ENCODE measurements at regions not wholly inside any gene's neighbourhood (a gene's known extent, or its start where the extent isn't known, plus 50 kb on each side); places are given as distances from the start of the nearest gene placed in this dataset.

DNA sequence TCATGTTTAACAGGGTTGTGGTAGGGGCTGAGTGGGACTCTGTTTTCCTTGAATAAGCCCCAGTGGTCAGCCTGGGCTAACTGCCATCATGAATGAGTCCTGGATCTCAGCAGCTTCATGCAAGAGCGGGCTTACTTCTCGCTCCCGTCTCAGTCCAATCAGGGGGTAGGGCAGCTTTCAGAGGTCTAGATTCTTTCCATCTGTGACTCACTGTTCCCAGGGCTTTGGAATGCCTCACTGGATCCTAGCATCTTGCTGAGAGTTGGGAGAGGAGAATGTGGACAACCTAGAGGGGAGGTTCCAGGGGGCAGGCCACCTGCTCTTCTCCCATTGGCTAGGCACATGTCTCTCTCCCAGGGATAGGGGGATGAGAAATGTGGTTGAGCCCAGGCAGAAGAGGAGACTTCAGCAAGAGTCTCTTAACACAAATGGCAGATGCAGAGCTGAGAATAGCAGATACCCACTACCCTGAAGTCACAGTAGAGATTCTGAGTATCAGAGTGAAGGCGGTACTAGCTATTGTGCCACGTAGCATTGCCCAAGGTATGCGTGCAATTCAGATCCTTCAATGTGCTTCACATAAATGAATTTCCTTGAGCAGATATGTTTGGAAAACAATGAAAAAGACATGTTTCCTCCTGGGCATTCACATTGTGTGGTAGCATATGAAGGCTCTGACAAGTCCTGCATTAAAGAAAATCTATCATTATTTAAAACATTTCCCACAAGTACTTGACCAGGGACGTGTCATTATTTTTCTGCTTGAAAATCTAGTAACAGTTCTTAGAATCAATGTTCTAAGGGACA is 257.7 kb upstream of the PROK2 start:
- Histone ChIP-seq H3K27ac (ENCODE audit: low read depth, low read length, poor library complexity, severe bottlenecking) (no peak overlapping the region), H3K36me3 (ENCODE audit: insufficient read depth, low read length, poor library complexity, severe bottlenecking) (no peaks in the 10 kb centered on the region), H3K27me3 (replicated peaks; ENCODE audit: insufficient read depth, low read depth, low read length, poor library complexity) (no peaks in the 10 kb centered on the region), H3K4me1 (ENCODE audit: insufficient read depth, low read length, poor library complexity, severe bottlenecking) (no peaks in the 10 kb centered on the region), H3K4me3 (ENCODE audit: low read depth, low read length, poor library complexity, severe bottlenecking) (no peak overlapping the region), H3K9me3 (ENCODE audit: low read depth, low read length, poor library complexity, severe bottlenecking) (no peaks in the 10 kb centered on the region)
- intact Hi-C loops (cut with micrococcal nuclease; ENCODE audit: unreplicated experiment), result no loop called here
- BruUV-seq (replicated peaks), result no TSS peak
- TF ChIP-seq, protein P1, sequence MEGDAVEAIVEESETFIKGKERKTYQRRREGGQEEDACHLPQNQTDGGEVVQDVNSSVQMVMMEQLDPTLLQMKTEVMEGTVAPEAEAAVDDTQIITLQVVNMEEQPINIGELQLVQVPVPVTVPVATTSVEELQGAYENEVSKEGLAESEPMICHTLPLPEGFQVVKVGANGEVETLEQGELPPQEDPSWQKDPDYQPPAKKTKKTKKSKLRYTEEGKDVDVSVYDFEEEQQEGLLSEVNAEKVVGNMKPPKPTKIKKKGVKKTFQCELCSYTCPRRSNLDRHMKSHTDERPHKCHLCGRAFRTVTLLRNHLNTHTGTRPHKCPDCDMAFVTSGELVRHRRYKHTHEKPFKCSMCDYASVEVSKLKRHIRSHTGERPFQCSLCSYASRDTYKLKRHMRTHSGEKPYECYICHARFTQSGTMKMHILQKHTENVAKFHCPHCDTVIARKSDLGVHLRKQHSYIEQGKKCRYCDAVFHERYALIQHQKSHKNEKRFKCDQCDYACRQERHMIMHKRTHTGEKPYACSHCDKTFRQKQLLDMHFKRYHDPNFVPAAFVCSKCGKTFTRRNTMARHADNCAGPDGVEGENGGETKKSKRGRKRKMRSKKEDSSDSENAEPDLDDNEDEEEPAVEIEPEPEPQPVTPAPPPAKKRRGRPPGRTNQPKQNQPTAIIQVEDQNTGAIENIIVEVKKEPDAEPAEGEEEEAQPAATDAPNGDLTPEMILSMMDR (conservative IDR thresholded peaks at IDR 0.05; ENCODE audit: low read depth, low read length), result no peak
- no peak for TF ChIP-seq EZH2 (IDR thresholded peaks at IDR 0.05; ENCODE audit: borderline replicate concordance, low read depth, low read length, poor library complexity, severe bottlenecking)
- CTCF ChIA-PET, result no interaction called here
- no peak for DNase-seq (ENCODE audit: low spot score)
- POLR2A ChIA-PET (ENCODE audit: low non-redundant PET), result no interaction called here

DNA sequence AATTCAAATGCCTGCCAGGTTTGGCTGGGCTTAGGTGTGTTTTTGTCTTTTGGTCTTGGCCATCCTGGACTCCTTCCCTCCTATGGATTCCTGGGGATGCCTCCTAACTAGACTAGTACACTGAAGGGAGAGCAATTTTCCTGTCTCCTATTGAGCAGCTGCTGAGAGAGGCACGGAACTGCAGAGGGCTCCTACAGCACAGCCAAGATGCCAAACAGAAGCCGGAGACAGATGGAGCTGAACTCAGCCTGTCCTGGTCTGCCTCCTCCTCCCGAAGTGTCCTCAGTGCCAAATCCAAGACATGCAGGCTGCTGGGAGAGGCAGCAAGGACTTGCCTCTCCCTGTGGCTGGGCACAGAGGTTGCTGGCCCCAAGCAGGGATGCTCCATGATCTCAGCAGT is 256.6 kb upstream of the PROK2 start:
- intact Hi-C loops (cut with micrococcal nuclease; ENCODE audit: unreplicated experiment), result no loop called here
- TF ChIP-seq, protein P1 (conservative IDR thresholded peaks at IDR 0.05; ENCODE audit: low read depth, low read length), result no peak
- no peak for TF ChIP-seq EZH2 (IDR thresholded peaks at IDR 0.05; ENCODE audit: borderline replicate concordance, low read depth, low read length, poor library complexity, severe bottlenecking)
- Histone ChIP-seq H3K9me3 (ENCODE audit: low read depth, low read length, poor library complexity, severe bottlenecking) (no peaks in the 10 kb centered on the region), H3K4me3 (ENCODE audit: low read depth, low read length, poor library complexity, severe bottlenecking) (no peak overlapping the region), H3K27me3 (replicated peaks; ENCODE audit: insufficient read depth, low read depth, low read length, poor library complexity) (no peaks in the 10 kb centered on the region), H3K27ac (ENCODE audit: low read depth, low read length, poor library complexity, severe bottlenecking) (no peak overlapping the region), H3K36me3 (ENCODE audit: insufficient read depth, low read length, poor library complexity, severe bottlenecking) (no peaks in the 10 kb centered on the region), H3K4me1 (ENCODE audit: insufficient read depth, low read length, poor library complexity, severe bottlenecking) (no peaks in the 10 kb centered on the region)
- ChIA-PET POLR2A (ENCODE audit: low non-redundant PET) (no interaction called here), CTCF (no interaction called here)
- DNase-seq (ENCODE audit: low spot score), result no peak
- no TSS peak for BruUV-seq (replicated peaks)

- no TSS peak for BruUV-seq (replicated peaks)
- ChIA-PET POLR2A (ENCODE audit: low non-redundant PET) (no interaction called here), CTCF (no interaction called here)
- no peak for TF ChIP-seq EZH2 (IDR thresholded peaks at IDR 0.05; ENCODE audit: borderline replicate concordance, low read depth, low read length, poor library complexity, severe bottlenecking)
- TF ChIP-seq, protein P1 (conservative IDR thresholded peaks at IDR 0.05; ENCODE audit: low read depth, low read length), result no peak
- intact Hi-C loops (cut with micrococcal nuclease; ENCODE audit: unreplicated experiment), result no loop called here
- H3K36me3 ChIP-seq (ENCODE audit: insufficient read depth, low read length, poor library complexity, severe bottlenecking), result no peaks in the 10 kb centered on the region
- H3K27me3 ChIP-seq (replicated peaks; ENCODE audit: insufficient read depth, low read depth, low read length, poor library complexity), result no peaks in the 10 kb centered on the region
- H3K4me3 ChIP-seq (ENCODE audit: low read depth, low read length, poor library complexity, severe bottlenecking), result no peak overlapping the region
- H3K9me3 ChIP-seq (ENCODE audit: low read depth, low read length, poor library complexity, severe bottlenecking), result no peaks in the 10 kb centered on the region
- no peaks in the 10 kb centered on the region for H3K4me1 ChIP-seq (ENCODE audit: insufficient read depth, low read length, poor library complexity, severe bottlenecking)
- DNase-seq (ENCODE audit: low spot score), result no peak
- no peak overlapping the region for H3K27ac ChIP-seq (ENCODE audit: low read depth, low read length, poor library complexity, severe bottlenecking)
Observed at GRCh38 chr3:72041076-72041475, 256.1 kb upstream of the PROK2 start.
